GM12872 (cell line): ENCODE measurements at regions not wholly inside any gene's neighbourhood (a gene's known extent, or its start where the extent isn't known, plus 50 kb on each side); places are given as distances from the start of the nearest gene placed in this dataset.

Experiments
- TF ChIP-seq, protein P1 (sequence below): IDR thresholded peaks from 3 replicates; pipeline ENCODE4 v1.5.1; 2011; ENCODE audit warnings: low read depth, mild to moderate bottlenecking, low read length, moderate library complexity; ENCODE audit not compliant: insufficient read depth

DNA sequence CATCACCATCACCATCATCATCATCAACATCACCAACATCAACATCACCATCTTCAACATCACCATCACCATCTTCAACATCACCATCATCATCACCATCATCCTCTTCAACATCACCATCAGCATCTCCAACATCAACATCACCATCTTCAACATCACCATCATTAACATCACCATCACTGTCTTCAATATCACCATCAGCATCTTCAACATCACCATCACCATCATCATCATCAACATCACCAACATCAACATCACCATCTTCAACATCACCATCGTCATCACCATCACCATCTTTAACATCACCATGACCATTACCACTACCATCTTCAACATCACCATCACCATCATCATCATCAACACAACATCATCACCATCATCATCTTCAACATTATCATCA is 267.2 kb downstream of the SP3 start:
- TF ChIP-seq, protein P1, sequence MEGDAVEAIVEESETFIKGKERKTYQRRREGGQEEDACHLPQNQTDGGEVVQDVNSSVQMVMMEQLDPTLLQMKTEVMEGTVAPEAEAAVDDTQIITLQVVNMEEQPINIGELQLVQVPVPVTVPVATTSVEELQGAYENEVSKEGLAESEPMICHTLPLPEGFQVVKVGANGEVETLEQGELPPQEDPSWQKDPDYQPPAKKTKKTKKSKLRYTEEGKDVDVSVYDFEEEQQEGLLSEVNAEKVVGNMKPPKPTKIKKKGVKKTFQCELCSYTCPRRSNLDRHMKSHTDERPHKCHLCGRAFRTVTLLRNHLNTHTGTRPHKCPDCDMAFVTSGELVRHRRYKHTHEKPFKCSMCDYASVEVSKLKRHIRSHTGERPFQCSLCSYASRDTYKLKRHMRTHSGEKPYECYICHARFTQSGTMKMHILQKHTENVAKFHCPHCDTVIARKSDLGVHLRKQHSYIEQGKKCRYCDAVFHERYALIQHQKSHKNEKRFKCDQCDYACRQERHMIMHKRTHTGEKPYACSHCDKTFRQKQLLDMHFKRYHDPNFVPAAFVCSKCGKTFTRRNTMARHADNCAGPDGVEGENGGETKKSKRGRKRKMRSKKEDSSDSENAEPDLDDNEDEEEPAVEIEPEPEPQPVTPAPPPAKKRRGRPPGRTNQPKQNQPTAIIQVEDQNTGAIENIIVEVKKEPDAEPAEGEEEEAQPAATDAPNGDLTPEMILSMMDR, result no peak

DNA sequence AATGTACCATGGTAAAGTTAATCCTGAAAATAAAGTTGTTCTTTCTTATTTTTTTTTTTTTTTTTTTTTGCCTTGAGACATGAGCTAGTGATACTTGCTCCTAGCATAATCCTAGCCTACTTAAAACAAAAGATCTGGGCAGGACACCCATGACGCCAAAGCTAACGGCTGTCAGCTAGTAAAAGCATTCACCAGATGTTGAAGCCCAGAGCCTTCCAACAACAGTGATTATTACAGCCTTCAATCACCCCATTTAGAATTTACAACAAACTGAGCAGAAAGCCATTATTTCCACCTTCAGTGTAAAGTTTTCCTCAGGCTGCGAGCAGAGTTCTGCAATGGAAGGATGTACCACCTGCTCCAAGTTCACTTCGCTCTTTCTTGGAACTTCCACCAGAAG is 259.5 kb downstream of the SP3 start:
- TF ChIP-seq, protein P1, result no peak

DNA sequence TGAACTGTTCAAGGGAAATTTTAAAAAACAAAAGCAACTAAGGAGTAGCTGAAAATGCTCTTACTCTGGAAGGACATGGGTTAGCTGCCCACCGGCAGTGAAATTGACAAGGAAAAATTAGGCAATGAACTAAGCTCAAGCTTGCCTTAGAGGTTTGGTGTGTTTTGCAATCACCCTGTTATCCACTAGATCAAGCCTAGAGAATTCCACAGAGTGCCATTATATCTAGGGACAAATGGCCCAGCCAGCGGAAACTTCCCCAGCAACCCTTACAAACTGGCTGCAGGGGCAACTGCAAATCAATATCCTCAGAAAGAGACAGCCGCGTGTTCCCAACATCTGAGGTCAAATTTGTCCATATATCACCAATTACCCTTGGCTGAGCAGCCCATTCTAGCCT is 258.2 kb downstream of the SP3 start:
- TF ChIP-seq, protein P1, result no peak

DNA sequence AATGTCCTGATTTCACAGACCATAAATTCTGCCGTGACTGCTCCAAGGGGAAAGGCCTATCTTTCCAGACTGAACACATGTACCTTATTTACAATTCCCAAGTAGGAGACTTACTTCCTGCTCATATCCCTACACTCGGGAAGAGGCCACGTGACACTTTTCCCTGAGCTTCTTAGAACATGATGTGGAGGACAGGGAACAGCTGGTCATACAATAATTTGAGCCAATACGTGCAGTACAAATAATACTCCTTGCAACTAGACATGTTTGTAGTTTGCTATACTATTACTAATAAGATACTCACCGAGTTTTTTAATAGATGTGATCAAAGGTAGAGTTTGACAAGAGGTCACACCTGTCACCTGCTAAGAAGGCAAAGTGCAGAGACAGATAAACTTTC is 256.4 kb downstream of the SP3 start:
- TF ChIP-seq, protein P1, result no peak

DNA sequence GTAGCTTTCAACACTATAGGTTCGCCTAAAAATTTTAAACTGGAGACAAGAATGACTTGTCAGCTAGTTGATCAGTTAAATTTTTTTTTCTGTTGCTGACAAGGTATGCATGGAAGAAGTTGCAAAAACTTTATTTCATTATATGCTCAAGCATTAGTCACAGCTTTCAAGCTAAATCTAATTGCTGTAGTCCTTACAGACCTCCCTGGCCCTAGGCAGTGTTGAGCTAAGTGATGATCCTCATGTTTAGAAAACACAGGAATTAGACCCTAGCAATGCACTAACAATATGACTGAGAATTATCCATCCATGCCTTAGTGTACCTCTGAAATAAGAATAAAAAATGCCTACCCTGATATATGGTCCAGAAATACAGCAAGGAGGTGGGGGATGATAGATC is 253.4 kb downstream of the SP3 start:
- TF ChIP-seq, protein P1, result no peak

DNA sequence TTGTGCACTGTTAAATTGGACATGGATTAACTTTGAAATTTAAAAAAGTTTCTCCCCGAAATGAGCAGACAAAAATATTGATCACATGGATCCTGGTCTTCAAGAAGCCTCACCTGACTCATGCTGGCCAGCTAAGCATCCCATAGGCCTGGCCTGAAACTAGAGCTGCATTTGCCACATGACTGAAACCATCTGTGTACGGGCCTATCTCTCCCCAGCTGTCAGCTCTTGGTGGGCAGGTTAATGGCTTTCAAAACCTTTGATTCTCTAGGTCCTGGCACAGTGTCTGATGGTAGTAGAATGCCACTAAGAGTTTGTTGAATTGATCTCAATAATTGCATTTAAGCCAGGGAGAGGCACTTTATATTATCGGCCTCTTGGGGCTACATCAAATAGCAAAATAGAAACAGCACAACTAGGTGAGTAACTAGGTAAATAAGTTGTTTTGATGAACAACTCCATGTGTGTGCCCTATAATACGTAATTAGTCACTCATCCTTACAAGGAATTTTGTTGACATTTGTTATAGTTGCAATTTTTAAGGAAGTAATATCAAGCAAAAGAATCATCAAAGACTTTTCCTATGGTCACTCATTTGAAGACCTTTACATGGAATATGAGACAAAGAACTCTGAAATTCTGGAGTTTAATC is 251.1 kb downstream of the SP3 start:
- TF ChIP-seq, protein P1, result no peak

DNA sequence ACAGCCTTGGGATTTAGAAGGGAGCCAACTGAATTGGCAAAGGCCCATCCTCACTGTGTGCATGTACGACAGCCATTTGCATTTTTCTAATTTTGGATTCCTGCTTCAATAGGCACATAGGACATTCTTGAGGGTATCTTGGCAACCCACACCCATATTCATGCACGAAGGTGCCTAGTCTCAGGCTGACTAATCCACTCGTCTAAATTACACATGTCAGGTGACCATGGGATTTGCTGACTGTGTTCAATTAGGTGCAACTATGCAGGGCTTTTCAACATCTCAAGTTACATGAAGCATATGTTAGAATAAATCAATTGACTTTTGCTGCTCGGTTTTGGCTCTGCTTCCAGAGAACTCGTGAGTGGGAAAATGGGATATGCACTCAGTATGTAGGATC is 249.7 kb downstream of the SP3 start:
- TF ChIP-seq, protein P1, result no peak
